ENCODE measurements at regions not wholly inside any gene's neighbourhood (a gene's known extent, or its start where the extent isn't known, plus 50 kb on each side); places are given as distances from the start of the nearest gene placed in this dataset.

- H3K4ac ChIP-seq (replicated peaks; ENCODE audit: insufficient read length, low read depth, low read length): no peak overlapping the region
- no peaks in the 10 kb centered on the region for H3K9me3 ChIP-seq (ENCODE audit: insufficient read depth in 2 of 2, low read depth in 1 of 2, low read length in 1 of 2)
- H3K4me1 ChIP-seq (replicated peaks in 1 of 4; ENCODE audit: control insufficient read depth in 3 of 4, insufficient read depth in 4 of 4, low read length in 3 of 4): no peaks in the 10 kb centered on the region; a peak in 1 of 7 replicates
- no peak overlapping the region for H3K4me2 ChIP-seq (ENCODE audit: insufficient read depth in 1 of 2, low read depth in 2 of 2, low read length in 2 of 2)
- TF ChIP-seq ATF3 (IDR thresholded peaks at IDR 0.05; ENCODE audit: insufficient read depth, low read depth, low read length) (no peak), SRF (IDR thresholded peaks at IDR 0.05; ENCODE audit: low read depth, low read length) (no peak), YY1 (IDR thresholded peaks at IDR 0.05; ENCODE audit: low read depth, low read length) (no peak), RBBP5 (IDR thresholded peaks at IDR 0.05; ENCODE audit: borderline replicate concordance, low read depth, low read length) (no peak), EZH2 (IDR thresholded peaks at IDR 0.05; ENCODE audit: low read depth, low read length, severe bottlenecking) (no peak)
- no peak overlapping the region for H2BK5ac ChIP-seq (ENCODE audit: low read depth, low read length)
- H2BK15ac ChIP-seq (ENCODE audit: low read length): no peak overlapping the region
- H3K79me2 ChIP-seq (ENCODE audit: control insufficient read depth in 1 of 2, insufficient read depth in 2 of 2, low read length in 2 of 2): no peaks in the 10 kb centered on the region
- POLR2A ChIA-PET (ENCODE audit: partially characterized antibody): no interaction called here
- H2BK20ac ChIP-seq (ENCODE audit: low read length): no peak overlapping the region
- H3K4me3 ChIP-seq (ENCODE audit: extremely low read depth in 1 of 4, insufficient read depth in 2 of 4, low read depth in 3 of 4, low read length in 4 of 4): no peak overlapping the region
- CTCF ChIA-PET (ENCODE audit: partially characterized antibody): interaction anchor here (0.8 kb wide), 1 partner anchor 235 kb away, joined by 3 read pairs; no protein-coding TSS in a partner anchor
- H4K5ac ChIP-seq (ENCODE audit: insufficient read length, low read depth, low read length): no peak overlapping the region
- no peak overlapping the region for H3K14ac ChIP-seq (ENCODE audit: insufficient read length)
- H3K27me3 ChIP-seq (replicated peaks in 1 of 4; ENCODE audit: control insufficient read depth in 3 of 4, extremely low read depth in 1 of 4, insufficient read depth in 3 of 4, low read length in 3 of 4): 0 out of 7 replicates have a peak, but pooled peaks cover 0 to 3% (median 0%) of the 10 kb centered on the region in 4 experiments
- H3K9ac ChIP-seq (replicated peaks in 1 of 4; ENCODE audit: extremely low read depth in 1 of 4, low read depth in 3 of 4, low read length in 3 of 4): no peak overlapping the region
- 84% methylated on average over 33 of the region's 35 CpGs; no CpG with 5 or more reads in 1 of the 2 experiments for WGBS, 2 experiments (ENCODE audit: extremely low coverage in 1 of 2, insufficient coverage in 1 of 2, insufficient read length in 1 of 2, insufficient replicate concordance in 2 of 2, low coverage in 1 of 2, low lambda C conversion rate in 2 of 2, missing lambda C conversion rate in 1 of 2)
- peak in 1 of 2 experiments; percentile 45 for DNase-seq (ENCODE audit: low read depth in 1 of 2, low spot score in 2 of 2)
- no peaks in the 10 kb centered on the region for H3K36me3 ChIP-seq (ENCODE audit: control insufficient read depth in 2 of 4, insufficient read depth in 4 of 4, low read length in 3 of 4)
- H4K20me1 ChIP-seq (replicated peaks in 1 of 2; ENCODE audit: control insufficient read depth in 1 of 2, insufficient read depth in 2 of 2, low read length in 2 of 2): no peaks in the 10 kb centered on the region
- no peak overlapping the region for H4K91ac ChIP-seq (replicated peaks; ENCODE audit: insufficient read length, low read length)
- H3K79me1 ChIP-seq (ENCODE audit: low read depth, low read length): no peaks in the 10 kb centered on the region
- H3K56ac ChIP-seq (replicated peaks; ENCODE audit: insufficient read length, low read depth, low read length): no peak overlapping the region
- H2BK12ac ChIP-seq (ENCODE audit: low read depth, low read length): no peak overlapping the region
- no peaks in the 10 kb centered on the region for H3K23me2 ChIP-seq (ENCODE audit: low read depth, low read length)
- H3K23ac ChIP-seq (ENCODE audit: insufficient read length): no peak overlapping the region
- H2AFZ ChIP-seq (ENCODE audit: low read length): no peak overlapping the region
- H3K18ac ChIP-seq (ENCODE audit: extremely low read depth, low read length): no peak overlapping the region; the same call in 1 of the 2 replicates
- no peak overlapping the region for H2BK120ac ChIP-seq (replicated peaks; ENCODE audit: low read depth, low read length)
- no peak overlapping the region for H3K27ac ChIP-seq (ENCODE audit: low read depth, low read length)
- H4K8ac ChIP-seq (ENCODE audit: extremely low read depth, insufficient read depth, low read length): no peak overlapping the region
- H2AK5ac ChIP-seq (ENCODE audit: low read depth, low read length): no peak overlapping the region
- FAIRE-seq: no peak
These were observed 125.3 kb upstream of the IRX4 start for GRCh38 chr5:2007878-2008501.

Data from H1 (cell line).